ENCODE measurements at regions not wholly inside any gene's neighbourhood (a gene's known extent, or its start where the extent isn't known, plus 50 kb on each side); places are given as distances from the start of the nearest gene placed in this dataset.

- TF ChIP-seq CTCF (conservative IDR thresholded peaks at IDR 0.05 in 1 of 2, IDR thresholded peaks at IDR 0.05 in 1 of 2; ENCODE audit: extremely low read depth in 1 of 2, insufficient read depth in 1 of 2, low read depth in 1 of 2, low read length in 2 of 2) = no peak
- TF ChIP-seq EZH2 (IDR thresholded peaks at IDR 0.05; ENCODE audit: borderline replicate concordance, low read length) = no peak
These were observed 747.3 kb downstream of the EFNA5 start for GRCh38 chr5:106923409-106923808.

All from mammary epithelial cell (primary cell).